Right lobe of liver (tissue), 4 donors: ENCODE measurements at regions not wholly inside any gene's neighbourhood (a gene's known extent, or its start where the extent isn't known, plus 50 kb on each side); places are given as distances from the start of the nearest gene placed in this dataset.

ENCODE experiments used
- POLR2A ChIP-seq: fragments of 450-650 bp; IDR thresholded peaks from one replicate; pipeline ENCODE4 v1.6.1; 2017; ENCODE audit warnings: antibody characterized with exemption, mild to moderate bottlenecking
- TF ChIP-seq, protein P1 (sequence below), 4 donors: fragments of 200-600 bp in 3 of 4; fragments of 450-650 bp in 1 of 4; IDR thresholded peaks; one replicate each; pipeline versions ENCODE4 v1.5.1 to v1.8.0; 2016 to 2022; ENCODE audit warnings: antibody characterized with exemption in 4 of 4, mild to moderate bottlenecking in 2 of 4
- donor health status: DM: no; HTN: no; CAD: no.
- donor health status: DM: no; HTN: no; CAD: no.
- donor health status: DM: no; HTN: yes; CAD: no.

DNA sequence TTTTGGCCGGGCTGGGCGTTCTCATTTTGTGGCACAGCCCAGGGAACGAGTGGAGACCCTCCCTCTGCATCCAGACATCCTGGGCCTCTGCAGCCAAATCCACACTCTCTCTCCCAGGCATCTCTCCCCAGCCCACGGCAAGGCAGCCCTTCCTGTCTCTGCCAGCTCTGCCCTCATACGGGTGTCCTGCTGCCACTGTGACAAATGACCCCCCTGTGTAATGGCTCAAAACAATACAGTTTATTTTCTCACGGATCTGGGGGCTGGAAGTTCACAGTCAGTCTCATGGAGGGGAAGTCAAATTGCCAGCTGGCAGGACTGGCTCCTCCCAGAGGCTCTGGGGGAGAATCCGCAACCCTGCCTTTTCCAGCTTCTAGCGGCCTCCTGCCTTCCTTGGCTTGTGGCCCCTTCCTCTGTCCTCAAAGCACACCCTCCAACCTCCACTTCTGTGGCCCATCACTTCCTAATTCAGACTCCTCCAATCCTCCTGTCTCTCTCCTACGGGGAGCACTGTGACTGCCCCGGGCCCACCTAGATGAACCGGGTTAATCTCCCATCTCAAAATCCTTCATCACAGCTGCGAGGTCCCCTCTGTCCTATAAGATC lies 70.2 kb upstream of the COL5A1 start:
- TF ChIP-seq, protein P1, sequence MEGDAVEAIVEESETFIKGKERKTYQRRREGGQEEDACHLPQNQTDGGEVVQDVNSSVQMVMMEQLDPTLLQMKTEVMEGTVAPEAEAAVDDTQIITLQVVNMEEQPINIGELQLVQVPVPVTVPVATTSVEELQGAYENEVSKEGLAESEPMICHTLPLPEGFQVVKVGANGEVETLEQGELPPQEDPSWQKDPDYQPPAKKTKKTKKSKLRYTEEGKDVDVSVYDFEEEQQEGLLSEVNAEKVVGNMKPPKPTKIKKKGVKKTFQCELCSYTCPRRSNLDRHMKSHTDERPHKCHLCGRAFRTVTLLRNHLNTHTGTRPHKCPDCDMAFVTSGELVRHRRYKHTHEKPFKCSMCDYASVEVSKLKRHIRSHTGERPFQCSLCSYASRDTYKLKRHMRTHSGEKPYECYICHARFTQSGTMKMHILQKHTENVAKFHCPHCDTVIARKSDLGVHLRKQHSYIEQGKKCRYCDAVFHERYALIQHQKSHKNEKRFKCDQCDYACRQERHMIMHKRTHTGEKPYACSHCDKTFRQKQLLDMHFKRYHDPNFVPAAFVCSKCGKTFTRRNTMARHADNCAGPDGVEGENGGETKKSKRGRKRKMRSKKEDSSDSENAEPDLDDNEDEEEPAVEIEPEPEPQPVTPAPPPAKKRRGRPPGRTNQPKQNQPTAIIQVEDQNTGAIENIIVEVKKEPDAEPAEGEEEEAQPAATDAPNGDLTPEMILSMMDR (IDR thresholded peaks at IDR 0.05) = no peak
- TF ChIP-seq POLR2A = no peak
